HG03520 (cell line): ENCODE measurements at regions not wholly inside any gene's neighbourhood (a gene's known extent, or its start where the extent isn't known, plus 50 kb on each side); places are given as distances from the start of the nearest gene placed in this dataset.
"Not testable (repeated sequence)": the region's sequence is repeated elsewhere in the genome, so short reads cannot be mapped to it uniquely, and the experiment has no call there.

Experiments
- ATAC-seq: cut with Tn5 transposase; IDR thresholded peaks from one replicate; pipeline ENCODE4 v1.9.1; 2021; ENCODE audit warnings: mild to moderate bottlenecking, moderate library complexity; ENCODE audit not compliant: unreplicated experiment

- no peak for ATAC-seq
Observed at GRCh38 chr2:139457873-139458272, 677.7 kb upstream of the NXPH2 start.

GRCh38 chr2:139454251-139454650 is 674.1 kb upstream of the NXPH2 start:
- no peak for ATAC-seq

- ATAC-seq, result no peak
Observed at GRCh38 chr2:139439100-139439499, 658.9 kb upstream of the NXPH2 start.

- ATAC-seq, result no peak
Observed at GRCh38 chr2:139438478-139438877, 658.3 kb upstream of the NXPH2 start.

GRCh38 chr2:139427164-139427563 is 647.0 kb upstream of the NXPH2 start:
- ATAC-seq, result no peak

GRCh38 chr2:139424101-139424500 is 643.9 kb upstream of the NXPH2 start:
- ATAC-seq, result no peak

- no peak for ATAC-seq
Observed at GRCh38 chr2:139411236-139411635, 631.0 kb upstream of the NXPH2 start.

- not testable (repeated sequence) for ATAC-seq
Observed at GRCh38 chr2:139410833-139411174, 630.6 kb upstream of the NXPH2 start.

GRCh38 chr2:139410147-139410832 is 630.1 kb upstream of the NXPH2 start:
- not testable (repeated sequence) for ATAC-seq

- no peak for ATAC-seq
Observed at GRCh38 chr2:139409212-139409611, 629.0 kb upstream of the NXPH2 start.

- ATAC-seq, result no peak
Observed at GRCh38 chr2:139403948-139404347, 623.8 kb upstream of the NXPH2 start.

GRCh38 chr2:139394801-139395200 is 614.6 kb upstream of the NXPH2 start:
- ATAC-seq, result no peak

GRCh38 chr2:139389391-139389790 is 609.2 kb upstream of the NXPH2 start:
- no peak for ATAC-seq

GRCh38 chr2:139386401-139386800 is 606.2 kb upstream of the NXPH2 start:
- ATAC-seq, result no peak

- ATAC-seq, result no peak
Observed at GRCh38 chr2:139383532-139383931, 603.3 kb upstream of the NXPH2 start.

- no peak for ATAC-seq
Observed at GRCh38 chr2:139380051-139380450, 599.9 kb upstream of the NXPH2 start.

GRCh38 chr2:139378373-139378772 is 598.2 kb upstream of the NXPH2 start:
- ATAC-seq, result no peak

- ATAC-seq, result no peak
Observed at GRCh38 chr2:139374296-139374850, 594.2 kb upstream of the NXPH2 start.

GRCh38 chr2:139369423-139370409 is 589.5 kb upstream of the NXPH2 start:
- no peak for ATAC-seq

GRCh38 chr2:139367416-139367815 is 587.2 kb upstream of the NXPH2 start:
- no peak for ATAC-seq

- no peak for ATAC-seq
Observed at GRCh38 chr2:139366681-139367080, 586.5 kb upstream of the NXPH2 start.

- no peak for ATAC-seq
Observed at GRCh38 chr2:139365189-139365588, 585.0 kb upstream of the NXPH2 start.
